Left cardiac atrium (tissue), 4 donors: ENCODE measurements at regions not wholly inside any gene's neighbourhood (a gene's known extent, or its start where the extent isn't known, plus 50 kb on each side); places are given as distances from the start of the nearest gene placed in this dataset.
A peak's percentile ranks its signal among the peaks of the same experiment; 100 is the strongest.

Source experiments
- ATAC-seq, 2 donors: fragments of 200-7000 bp; cut with Tn5 transposase; one replicate each; pipeline ENCODE4 v1.9.1; 2020; ENCODE audit warnings: mild to moderate bottlenecking in 2 of 2, moderate library complexity in 2 of 2
- DNase-seq: peaks from one replicate; pipeline ENCODE4 v3.0.0-alpha.2; 2020
- intact Hi-C, 2 donors: fragments of 100-400 bp; cut with DNase I; formaldehyde crosslinking; loops; one replicate each; pipeline versions ENCODE4 v1.14.1 to v1.15.1; 2022 to 2023
- donor health status: DM: no; HTN: yes; CAD: no.
- donor health status: DM: no; HTN: yes; CAD: no; lungs with severe emphysema.
- donor health status: DM: yes; HTN: yes; CAD: no.
- donor health status: Dilated cardiomyopathy.

DNA sequence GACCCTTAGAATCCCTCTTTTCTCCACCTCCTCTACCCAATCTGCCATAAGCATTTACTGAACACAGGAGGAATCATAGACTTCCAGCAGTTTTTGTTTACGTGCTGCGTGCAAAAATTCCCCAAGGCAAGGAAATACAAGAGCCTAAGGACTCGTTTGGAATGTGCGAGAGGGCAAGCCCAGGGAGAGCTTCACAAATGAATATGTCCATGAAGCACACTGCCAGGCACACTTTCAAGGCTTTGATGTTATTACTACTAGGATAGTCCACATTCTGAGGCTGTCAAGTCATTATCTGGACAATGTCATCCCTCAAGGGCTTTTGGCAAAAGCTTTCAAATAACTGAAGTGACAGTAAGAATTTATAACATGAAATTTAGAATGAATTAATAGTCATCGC is 214.7 kb upstream of the TBX20 start:
- intact Hi-C loops, result loop anchor here in 1 of 2 donors (5.0 kb wide), 1 partner anchor 44 kb away; no protein-coding TSS in a partner anchor
- DNase-seq (no peak), ATAC-seq (no peak)

DNA sequence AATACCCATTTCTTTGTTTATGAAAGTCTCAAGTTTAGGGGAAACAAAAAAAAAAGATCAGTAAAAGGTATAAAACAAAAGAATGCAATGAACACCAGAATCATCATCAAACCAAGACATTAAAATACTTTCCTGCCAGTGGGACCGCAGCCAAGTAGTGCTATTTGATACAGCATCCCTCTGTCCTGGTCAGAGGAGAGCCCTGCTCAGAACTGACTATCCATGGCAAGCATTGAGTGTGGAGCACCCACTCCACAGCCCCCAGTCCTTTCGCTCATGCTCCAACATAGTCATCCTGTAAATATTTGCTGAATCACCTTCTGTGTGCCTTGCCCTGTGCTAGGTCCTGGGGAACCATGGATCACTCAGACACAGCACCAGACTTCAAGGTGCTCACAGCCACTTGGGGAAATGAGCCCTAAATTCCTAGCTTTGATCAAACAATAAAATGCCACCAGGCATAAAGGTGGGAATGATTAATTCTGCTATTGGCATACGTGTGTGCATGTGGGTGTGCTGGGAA is 213.6 kb upstream of the TBX20 start:
- ATAC-seq (no peak), DNase-seq (no peak)
- intact Hi-C loops, result loop anchor here in 1 of 2 donors (5.0 kb wide), 1 partner anchor 45 kb away; no protein-coding TSS in a partner anchor

DNA sequence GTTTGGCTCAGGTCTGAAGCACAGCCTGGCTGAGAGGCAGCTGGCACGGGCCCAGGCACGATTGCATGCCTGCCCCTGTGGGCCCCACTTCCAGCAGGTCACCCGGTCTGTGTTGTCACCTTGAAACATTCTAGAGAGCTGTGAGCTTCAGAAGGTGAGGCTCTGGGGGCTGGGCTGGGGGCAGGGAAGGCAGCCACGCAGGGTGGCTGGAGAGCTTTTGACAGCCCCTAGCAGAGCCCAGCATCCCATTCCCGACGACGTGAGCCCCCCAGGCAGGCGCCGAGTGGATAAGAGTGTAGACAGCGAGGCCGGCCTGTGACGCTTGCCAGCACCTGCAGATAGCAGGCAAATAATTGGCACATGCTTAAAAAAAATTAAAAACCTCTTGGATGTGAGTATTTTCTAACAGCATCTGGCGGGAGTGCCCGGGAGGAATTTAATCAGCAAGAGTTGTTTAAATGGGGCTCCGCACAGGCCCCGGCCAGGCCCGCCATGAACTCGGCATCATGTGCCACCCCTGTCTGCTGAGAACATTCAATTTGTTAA is 212.0 kb upstream of the TBX20 start:
- DNase-seq (peak; percentile 77), ATAC-seq (peak; percentile 85 to 89)
- intact Hi-C loops, result loop anchor here in 1 of 2 donors (5.0 kb wide), 1 partner anchor 46 kb away; no protein-coding TSS in a partner anchor

DNA sequence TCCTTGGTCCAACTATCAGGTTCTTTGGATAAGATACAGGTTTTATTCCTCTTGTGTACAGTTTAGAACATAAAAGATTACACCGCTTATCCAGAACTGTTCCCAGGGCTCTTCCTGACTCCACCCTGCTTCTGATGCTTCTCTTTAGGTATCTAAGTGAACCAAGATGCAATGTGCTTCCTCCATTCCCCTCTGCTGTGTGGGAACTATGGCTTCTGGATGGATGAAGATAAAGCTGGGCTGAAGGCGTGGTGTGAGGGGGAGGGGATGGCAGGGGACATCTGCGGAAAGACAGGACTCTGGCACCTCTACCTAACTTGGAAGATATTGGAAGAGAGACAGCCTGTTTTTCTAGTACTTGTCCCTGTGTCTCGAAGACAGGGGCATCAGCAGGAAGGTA is 209.9 kb upstream of the TBX20 start:
- intact Hi-C loops, result no loop called here
- no peak for ATAC-seq
- no peak for DNase-seq

DNA sequence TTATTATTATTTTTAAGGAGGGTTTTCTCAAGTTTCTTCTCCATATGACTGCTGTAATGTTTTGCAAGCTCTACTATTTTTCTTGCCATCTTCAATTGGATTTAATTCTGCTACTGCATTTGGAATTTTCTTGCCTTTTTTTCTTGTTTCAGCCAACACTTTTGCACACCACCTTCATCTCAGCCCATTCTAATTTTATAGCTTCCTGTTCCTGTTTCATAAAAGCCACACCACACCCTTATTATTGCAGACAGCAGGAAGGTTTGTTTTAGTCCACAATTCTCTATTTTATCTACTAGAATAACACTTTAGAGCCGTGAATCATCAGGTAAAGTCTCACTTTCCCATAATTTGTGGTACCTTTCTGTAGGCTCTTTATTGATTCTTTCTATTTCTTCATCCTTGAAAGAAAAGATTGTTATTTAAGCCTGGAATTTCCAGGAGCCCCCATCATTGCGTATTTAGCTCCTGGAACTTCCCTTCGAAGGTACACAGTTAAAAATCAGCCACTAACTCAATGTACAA is 209.3 kb upstream of the TBX20 start:
- ATAC-seq, result no peak
- DNase-seq, result no peak
- intact Hi-C loops, result no loop called here

DNA sequence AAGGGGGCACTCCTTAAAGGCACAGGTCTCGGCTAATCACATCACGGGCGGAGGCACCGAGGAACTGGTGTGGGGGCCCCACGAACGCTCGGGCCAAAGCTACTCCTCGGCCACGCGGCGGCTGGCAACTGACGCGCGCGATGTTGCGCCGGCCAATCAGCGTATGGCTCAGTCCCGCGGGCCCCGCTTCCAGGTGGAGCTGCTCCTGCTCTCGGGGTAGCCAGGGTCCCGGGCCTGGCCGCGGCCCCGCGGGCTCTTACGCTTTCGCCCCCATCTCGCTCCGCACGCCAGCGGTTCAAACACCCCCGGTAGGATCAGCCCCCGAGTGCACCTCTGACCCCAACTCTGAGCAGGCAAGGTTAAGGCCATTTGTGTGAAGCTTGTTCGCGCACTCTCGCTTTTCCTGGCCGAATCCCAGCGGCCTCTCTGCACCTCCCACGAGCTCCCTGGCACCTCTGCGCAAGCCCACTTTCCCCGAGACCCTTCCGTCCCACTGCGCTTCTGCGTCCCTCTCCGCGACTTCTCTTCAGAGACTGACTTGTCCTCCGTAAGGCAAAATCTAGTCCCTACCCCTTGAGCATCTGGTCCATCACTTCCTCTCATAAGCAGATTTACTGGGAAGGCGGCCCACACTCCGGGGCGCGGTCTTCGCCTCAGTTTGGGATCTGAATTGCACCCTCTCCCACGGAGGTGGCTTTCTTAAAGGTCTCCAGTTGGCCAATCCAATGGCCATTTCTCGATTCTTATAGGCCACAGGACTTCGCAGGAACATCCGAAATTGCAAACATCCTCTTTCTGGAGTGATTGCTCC is 200.9 kb upstream of the TBX20 start:
- DNase-seq, result peak; percentile 31
- intact Hi-C loops, result no loop called here
- peak in 1 of 2 donors; percentile 43 for ATAC-seq

DNA sequence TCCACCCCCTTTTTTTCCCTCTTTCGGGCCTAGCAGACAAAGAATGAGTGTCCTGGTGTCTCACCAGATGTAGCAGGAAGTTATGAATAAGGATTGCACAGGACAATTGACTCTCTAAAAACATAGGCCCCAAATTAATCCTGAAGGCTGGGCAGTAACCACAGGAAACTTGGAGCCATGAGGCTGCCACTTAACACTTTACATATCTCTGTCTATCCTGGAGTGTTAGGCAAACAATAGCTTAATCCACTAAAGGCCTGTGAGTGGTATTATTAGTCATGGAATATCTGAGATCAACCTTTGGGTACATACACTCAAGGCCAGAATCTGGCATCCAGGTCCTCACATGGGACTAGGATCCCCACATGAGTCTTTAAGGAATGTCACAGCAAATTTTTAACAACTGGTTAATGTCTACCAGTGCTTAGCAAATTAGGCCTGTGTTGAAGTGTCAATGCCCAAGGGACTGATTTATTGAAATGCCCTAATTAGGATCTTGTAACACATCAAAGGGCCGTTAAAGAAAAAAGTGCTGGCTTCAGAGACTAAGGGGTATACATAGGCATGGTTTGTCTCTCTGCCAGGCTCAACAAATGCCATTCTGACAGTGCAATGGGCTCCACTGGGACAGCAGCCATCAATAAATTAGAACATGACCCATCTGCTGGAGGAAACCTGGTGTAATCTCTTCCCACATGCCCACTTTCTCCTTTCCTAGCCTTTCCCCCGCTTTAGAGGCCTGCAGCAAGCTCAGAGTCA is 196.7 kb upstream of the TBX20 start:
- ATAC-seq (peak in 1 of 2 donors; percentile 50), DNase-seq (no peak)
- intact Hi-C loops, result no loop called here

DNA sequence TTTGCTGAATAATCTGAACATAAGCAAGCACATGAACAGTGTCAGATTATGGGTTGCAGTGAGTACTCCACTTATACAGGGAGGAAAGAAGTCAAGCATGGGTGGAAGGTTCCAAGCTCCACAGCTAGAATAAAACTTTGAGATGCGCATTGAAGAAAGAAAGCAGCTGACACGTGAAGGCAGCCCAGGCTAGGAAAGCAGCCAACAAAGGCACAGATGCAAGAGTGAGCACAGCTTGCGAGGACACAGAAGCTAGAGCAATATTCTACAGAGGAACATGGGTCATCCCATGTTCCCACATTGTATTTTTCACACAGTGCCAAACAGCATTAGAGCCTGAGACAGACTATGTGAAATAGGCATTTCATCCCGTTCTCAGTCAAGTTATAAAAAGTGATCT is 194.6 kb upstream of the TBX20 start:
- DNase-seq (no peak), ATAC-seq (no peak)
- intact Hi-C loops, result no loop called here

DNA sequence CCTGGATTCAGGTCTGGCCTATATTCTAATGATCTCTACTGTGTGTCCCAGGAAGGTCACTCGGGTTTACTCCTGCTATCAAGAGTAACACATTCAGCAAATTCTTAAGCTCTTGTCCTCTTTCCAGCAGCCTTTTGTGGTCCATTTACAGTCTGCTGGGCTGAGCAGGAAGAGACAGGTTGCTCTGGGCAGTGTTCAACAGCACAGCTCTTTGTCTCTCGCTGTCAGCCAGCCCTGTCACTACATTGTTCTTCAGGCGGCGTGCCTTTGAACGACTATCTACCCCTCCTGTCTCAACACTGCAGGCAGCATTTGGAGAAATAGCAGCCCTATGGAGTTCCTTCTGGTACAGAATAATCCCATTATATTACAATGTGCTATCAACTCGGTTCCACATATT is 192.2 kb upstream of the TBX20 start:
- intact Hi-C loops, result no loop called here
- no peak for DNase-seq
- ATAC-seq, result peak; percentile 81 to 93

DNA sequence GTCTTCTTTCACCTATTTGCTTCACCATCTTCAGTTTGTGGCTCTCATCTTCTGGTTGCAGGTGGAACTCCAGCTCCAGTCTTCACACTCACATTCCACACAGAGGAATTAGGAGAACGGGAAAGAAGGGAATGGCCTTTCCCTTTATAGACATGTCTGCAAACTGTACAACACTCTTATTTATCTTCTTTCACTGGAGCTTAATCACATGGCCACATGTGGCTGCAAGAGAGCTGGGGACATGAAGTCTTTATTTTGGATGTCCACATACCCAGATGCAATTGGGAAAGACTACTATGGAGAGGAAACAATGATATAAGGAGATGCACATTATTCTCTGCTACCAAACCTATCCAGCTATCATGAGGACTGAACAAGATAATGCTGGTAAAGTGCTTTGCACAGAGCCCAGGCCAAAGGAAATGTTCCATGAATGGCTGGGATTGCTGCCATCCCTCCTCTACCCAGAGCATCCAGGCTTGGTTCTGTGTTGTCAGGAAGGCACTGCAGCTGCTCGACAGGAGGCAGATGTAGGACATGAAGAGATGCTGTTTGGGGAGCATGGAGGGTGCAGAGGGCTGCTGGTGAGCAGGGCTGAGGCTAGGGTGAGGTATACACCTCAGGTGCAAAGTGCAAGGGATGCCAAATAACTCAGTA is 183.8 kb upstream of the TBX20 start:
- intact Hi-C loops, result no loop called here
- DNase-seq (no peak), ATAC-seq (peak; percentile 33 to 47)

DNA sequence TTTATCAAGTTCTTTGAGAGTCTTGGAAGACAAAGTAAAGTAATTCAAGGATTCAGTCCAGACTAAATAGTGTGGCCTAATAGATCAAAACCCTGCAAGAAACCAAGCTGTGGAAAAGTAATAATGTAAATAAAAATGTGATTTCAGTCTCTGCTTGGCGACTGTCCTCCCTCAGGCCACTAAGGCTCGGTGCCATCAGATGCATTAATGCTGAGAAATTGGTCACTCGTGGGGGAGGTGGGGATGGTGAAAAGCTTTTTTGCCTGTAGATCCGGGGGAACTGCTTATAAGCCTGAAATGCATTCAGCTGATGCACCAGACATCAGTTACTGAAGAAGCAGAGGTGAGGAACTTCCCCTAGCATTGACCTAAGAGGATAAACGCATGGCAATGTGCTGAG is 182.6 kb upstream of the TBX20 start:
- no peak for ATAC-seq
- no peak for DNase-seq
- intact Hi-C loops, result no loop called here

DNA sequence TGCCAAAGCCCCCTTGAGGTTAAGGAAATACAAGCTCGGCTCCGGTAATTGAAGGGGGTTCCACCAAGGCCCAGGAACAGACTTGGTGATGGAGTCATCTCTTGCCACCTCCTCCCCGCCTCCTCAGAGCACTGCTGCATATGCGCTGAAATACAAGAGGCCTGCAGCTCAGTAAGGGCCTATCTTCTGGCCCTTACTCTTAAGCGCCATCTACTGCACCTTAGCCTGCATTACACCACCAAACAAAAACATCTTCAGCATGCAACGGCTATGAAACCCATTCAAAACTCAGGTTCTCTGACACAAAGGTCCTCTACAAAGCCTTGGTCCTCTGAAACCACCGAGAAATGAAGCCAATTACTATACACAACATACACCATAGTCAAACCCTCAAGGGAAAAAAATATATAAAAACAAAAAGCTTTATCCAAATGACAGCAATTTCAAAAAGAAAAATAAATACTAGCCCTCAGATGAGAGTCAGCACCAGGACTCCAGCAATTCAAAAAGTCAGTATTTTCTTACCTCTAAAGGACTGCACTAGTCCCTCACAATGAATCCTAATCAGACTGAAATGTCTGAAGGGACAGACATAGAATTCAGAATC is 176.8 kb upstream of the TBX20 start:
- DNase-seq (no peak), ATAC-seq (no peak)
- intact Hi-C loops, result no loop called here

DNA sequence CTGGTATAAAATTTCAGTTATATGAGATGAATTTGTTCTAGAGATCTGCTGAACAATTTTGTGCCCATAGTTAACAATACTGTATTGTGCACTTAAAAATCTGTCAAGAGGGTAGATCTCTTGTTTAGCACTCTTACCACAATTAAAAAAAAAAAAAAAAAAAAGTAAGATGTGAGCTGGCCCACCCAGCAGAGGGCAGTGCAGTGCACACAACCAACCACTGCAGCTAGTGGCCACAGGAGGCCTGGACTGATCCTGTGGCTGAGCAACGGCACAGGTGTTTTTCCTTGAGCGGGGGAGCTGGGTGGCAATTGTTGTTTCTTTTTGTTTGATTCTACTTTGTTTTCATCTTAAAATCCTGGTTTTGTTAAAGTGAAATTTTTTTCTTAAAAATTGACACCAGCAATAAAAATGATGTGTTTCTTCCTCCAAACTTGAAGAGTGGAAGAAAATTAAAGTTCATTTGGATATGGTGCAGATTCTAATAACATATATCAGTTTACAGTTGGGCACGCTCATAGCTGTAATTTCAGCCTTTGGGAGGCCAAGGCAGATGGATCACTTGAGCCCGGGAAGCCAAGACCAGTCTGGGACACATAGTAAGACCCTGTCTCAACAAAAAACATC is 171.1 kb upstream of the TBX20 start:
- intact Hi-C loops, result loop anchor here (2.0 to 10.0 kb wide), 4 partner anchors 90 to 200 kb away; no protein-coding TSS in a partner anchor
- peak; percentile 67 for DNase-seq
- ATAC-seq, result peak; percentile 64 to 78

DNA sequence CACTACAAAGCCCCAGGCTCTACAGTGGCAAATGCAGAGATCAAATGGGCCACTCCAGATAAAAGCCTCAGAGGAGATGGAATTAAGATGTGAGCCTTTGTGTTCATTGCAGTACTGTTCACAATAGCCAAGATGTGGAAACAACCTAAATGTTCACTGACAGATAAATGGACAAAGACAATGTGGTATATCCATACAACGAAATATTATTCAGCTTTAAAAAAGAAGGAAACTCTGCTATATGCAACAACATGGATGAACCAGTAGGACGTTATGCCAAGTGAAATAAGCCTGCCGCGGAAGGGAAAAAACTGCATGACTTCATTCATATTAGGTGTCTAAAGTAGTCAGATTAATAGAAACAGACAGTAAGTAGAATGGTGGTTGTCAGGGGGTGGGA is 170.5 kb upstream of the TBX20 start:
- intact Hi-C loops, result loop anchor here (2.0 to 10.0 kb wide), 4 partner anchors 90 to 200 kb away; no protein-coding TSS in a partner anchor
- DNase-seq (no peak), ATAC-seq (no peak)

DNA sequence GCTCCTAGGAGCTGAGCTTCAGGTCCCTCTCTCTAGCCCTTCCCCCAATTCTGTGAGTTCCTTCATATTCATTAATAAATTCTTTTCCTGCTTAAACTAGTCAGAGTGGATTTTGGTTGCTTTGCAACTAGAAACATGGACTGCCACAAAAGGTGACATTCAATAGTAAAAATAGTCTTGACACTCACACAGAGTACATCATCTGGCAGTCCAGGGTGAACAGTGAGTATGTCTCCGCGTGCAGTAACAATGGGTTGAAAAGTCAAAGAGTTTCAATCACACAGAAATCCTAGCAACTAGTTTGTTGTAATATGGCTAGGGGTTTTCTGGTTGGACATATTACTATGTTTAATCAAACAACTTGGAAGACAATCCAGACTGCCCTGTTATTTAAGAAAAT is 168.8 kb upstream of the TBX20 start:
- no peak for ATAC-seq
- intact Hi-C loops, result loop anchor here (5.0 to 10.0 kb wide), 3 partner anchors 92 to 202 kb away; no protein-coding TSS in a partner anchor
- DNase-seq, result no peak

DNA sequence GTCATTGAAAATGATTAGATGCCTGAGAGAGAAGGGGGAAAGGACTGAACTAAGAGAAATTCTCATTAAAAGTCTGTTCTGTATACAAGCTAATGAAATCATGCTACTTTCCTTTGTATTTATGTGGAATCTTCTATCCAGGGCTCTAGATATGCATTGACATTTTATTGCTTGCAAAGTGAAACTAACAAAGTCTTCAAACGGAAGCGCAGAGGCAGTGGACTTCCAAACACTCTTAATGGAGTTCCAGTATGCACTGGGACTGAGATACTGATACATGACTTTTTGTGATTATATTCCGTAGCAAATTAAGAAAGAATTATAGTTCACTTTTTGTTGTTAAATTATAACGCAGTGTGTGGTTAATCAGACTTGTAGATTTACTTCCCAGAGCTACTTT is 166.8 kb upstream of the TBX20 start:
- intact Hi-C loops, result loop anchor here (5.0 to 10.0 kb wide), 3 partner anchors 94 to 204 kb away; no protein-coding TSS in a partner anchor
- DNase-seq, result no peak
- ATAC-seq, result no peak

DNA sequence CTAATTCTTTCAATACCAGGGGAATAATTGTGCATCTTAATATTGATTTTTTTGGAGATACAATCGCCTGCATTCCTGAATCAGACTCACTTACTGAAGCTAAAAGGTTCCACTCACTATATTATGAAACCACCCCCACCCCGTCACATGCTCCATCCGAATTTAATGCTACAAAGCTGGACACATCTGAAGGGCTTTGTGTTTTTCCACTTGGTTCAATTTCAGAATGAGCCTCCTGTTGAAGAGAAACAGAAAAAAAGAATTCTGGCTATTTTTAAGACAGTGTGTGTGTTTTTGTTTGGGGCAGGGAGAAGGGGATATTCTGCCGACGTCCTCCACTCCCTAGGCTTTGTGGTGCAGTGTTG is 165.5 kb upstream of the TBX20 start:
- ATAC-seq (no peak), DNase-seq (no peak)
- intact Hi-C loops, result no loop called here
